ENCODE measurements at regions not wholly inside any gene's neighbourhood (a gene's known extent, or its start where the extent isn't known, plus 50 kb on each side); places are given as distances from the start of the nearest gene placed in this dataset.

DNA sequence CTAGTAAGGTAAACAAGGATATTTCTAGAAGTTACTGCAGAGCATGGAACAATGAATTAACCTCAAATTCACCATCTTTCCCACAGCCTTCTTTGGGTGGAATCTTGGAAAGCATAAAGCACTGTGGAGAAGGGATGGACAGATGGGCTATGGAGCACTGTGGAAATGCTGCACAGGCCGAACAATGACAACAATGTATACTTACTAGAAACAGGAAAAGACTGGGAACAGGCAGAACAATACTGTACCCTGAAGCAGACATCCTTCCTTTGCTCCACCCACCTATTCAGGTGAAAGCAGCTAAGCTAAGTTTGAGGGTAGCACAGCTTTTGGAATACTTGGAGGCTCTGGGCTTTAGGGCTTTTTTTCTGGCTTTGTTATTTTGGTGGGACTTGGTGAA lies 250.6 kb upstream of the KLF8 start:
- Mint-ChIP-seq H3K36me3 (peaks cover 11% of the 10 kb centered on the region), H3K9me3 (peaks cover 0 to 35% (median 6%) of the 10 kb centered on the region in 3 donors), H3K4me3 (no peak overlapping the region), H3K27ac (no peak overlapping the region), H3K4me1 (no peaks in the 10 kb centered on the region), H3K27me3 (peaks cover 0 to 8% of the 10 kb centered on the region in 2 donors)
- POLR2A ChIA-PET, result no interaction called here
- H3K4me3 ChIP-seq (ENCODE audit: control insufficient read depth in 1 of 2, extremely low read depth in 1 of 2, low read length in 1 of 2), result no peak overlapping the region
- H3K27me3 ChIP-seq (replicated peaks in 1 of 2; ENCODE audit: control insufficient read depth in 2 of 2, extremely low read depth in 1 of 2, insufficient read depth in 2 of 2, low read length in 1 of 2), result no peaks in the 10 kb centered on the region
- CTCF ChIA-PET, result no interaction called here
- WGBS (ENCODE audit: insufficient coverage), result no CpG with 5 or more reads among the region's 1 CpG
- ATAC-seq (replicated peaks in 1 of 4) (no peak), DNase-seq (no peak)
- H3K27ac ChIP-seq (ENCODE audit: low read length), result no peak overlapping the region
- no peaks in the 10 kb centered on the region for H3K9me3 ChIP-seq
- H3K4me1 ChIP-seq (ENCODE audit: control insufficient read depth in 1 of 2, extremely low read depth in 1 of 2, insufficient read depth in 2 of 2, low read length in 2 of 2), result no peaks in the 10 kb centered on the region
- no peaks in the 10 kb centered on the region for H3K36me3 ChIP-seq (ENCODE audit: control insufficient read depth in 2 of 2, extremely low read depth in 1 of 2, insufficient read depth in 1 of 2, low read length in 1 of 2)

DNA sequence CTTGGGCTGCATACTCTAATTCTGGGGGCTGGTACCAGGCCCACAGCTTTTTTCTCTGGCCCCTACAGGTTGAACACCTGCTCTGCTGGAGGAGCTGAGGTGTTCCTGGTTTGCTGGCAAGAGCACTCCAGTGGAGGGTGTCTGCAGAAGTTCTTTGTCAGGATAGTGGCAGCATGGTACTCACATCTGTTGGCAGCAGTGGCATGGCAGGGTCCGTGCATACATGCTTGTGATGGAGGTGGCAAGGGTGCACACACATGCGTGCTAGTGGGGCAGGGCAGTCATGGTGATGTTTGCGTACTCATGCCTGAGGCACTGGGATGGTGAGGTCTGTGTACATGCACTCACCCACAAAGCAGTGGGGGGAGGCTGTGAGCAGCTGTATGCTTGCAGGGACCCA lies 235.5 kb upstream of the KLF8 start:
- no CpG with 5 or more reads among the region's 3 CpGs for WGBS (ENCODE audit: insufficient coverage)
- ATAC-seq (replicated peaks in 1 of 4) (no peak), DNase-seq (no peak)
- H3K36me3 ChIP-seq (ENCODE audit: control insufficient read depth in 2 of 2, extremely low read depth in 1 of 2, insufficient read depth in 1 of 2, low read length in 1 of 2), result no peaks in the 10 kb centered on the region
- Mint-ChIP-seq H3K4me3 (no peak overlapping the region), H3K9me3 (peaks cover 2 to 20% (median 3%) of the 10 kb centered on the region in 3 donors), H3K4me1 (peaks cover 0 to 3% (median 0%) of the 10 kb centered on the region in 3 donors), H3K27me3 (peaks cover 0 to 8% of the 10 kb centered on the region in 2 donors), H3K36me3 (peaks cover 20% of the 10 kb centered on the region), H3K27ac (no peak overlapping the region)
- no peaks in the 10 kb centered on the region for H3K9me3 ChIP-seq
- CTCF ChIA-PET, result no interaction called here
- H3K27ac ChIP-seq (ENCODE audit: low read length), result no peak overlapping the region
- no peaks in the 10 kb centered on the region for H3K27me3 ChIP-seq (replicated peaks in 1 of 2; ENCODE audit: control insufficient read depth in 2 of 2, extremely low read depth in 1 of 2, insufficient read depth in 2 of 2, low read length in 1 of 2)
- H3K4me3 ChIP-seq (ENCODE audit: control insufficient read depth in 1 of 2, extremely low read depth in 1 of 2, low read length in 1 of 2), result no peak overlapping the region
- H3K4me1 ChIP-seq (ENCODE audit: control insufficient read depth in 1 of 2, extremely low read depth in 1 of 2, insufficient read depth in 2 of 2, low read length in 2 of 2), result no peaks in the 10 kb centered on the region
- POLR2A ChIA-PET, result no interaction called here

DNA sequence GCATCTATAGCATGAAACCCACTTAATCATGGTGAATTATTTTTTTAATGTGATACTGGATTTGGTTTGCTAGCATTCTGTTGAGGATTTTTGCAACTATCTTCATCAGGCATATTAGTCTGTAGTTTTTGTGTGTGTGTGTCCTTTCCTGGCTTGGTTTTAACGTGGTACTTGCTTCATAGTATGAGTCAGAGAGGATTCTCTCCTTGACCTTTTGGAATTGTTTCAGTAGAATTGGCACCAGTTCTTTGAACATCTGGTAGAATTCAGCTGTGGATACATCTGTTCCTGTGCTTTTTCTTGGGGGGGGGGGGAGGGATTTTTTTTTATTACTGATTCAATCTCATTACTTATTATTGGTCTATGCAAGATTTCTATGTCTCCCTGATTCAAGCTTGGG lies 232.0 kb upstream of the KLF8 start:
- no peaks in the 10 kb centered on the region for H3K36me3 ChIP-seq (ENCODE audit: control insufficient read depth in 2 of 2, extremely low read depth in 1 of 2, insufficient read depth in 1 of 2, low read length in 1 of 2)
- ChIA-PET POLR2A (no interaction called here), CTCF (no interaction called here)
- H3K4me3 ChIP-seq (ENCODE audit: control insufficient read depth in 1 of 2, extremely low read depth in 1 of 2, low read length in 1 of 2), result no peak overlapping the region
- H3K4me1 ChIP-seq (ENCODE audit: control insufficient read depth in 1 of 2, extremely low read depth in 1 of 2, insufficient read depth in 2 of 2, low read length in 2 of 2), result no peaks in the 10 kb centered on the region
- no peak overlapping the region for H3K4me3 Mint-ChIP-seq
- peaks cover 0 to 6% of the 10 kb centered on the region in 2 donors for H3K27me3 Mint-ChIP-seq
- ATAC-seq (replicated peaks in 1 of 4), result no peak
- WGBS (ENCODE audit: insufficient coverage), result no CpG with 5 or more reads among the region's 1 CpG
- H3K9me3 Mint-ChIP-seq, result peaks cover 1 to 8% (median 2%) of the 10 kb centered on the region in 3 donors
- H3K4me1 Mint-ChIP-seq, result peaks cover 0 to 1% (median 0%) of the 10 kb centered on the region in 3 donors
- DNase-seq, result no peak
- no peaks in the 10 kb centered on the region for H3K9me3 ChIP-seq
- no peak overlapping the region for H3K27ac Mint-ChIP-seq
- H3K27ac ChIP-seq (ENCODE audit: low read length), result no peak overlapping the region
- H3K36me3 Mint-ChIP-seq, result peaks cover 14% of the 10 kb centered on the region
- no peaks in the 10 kb centered on the region for H3K27me3 ChIP-seq (replicated peaks in 1 of 2; ENCODE audit: control insufficient read depth in 2 of 2, extremely low read depth in 1 of 2, insufficient read depth in 2 of 2, low read length in 1 of 2)

- H3K27me3 Mint-ChIP-seq, result peaks cover 0 to 7% of the 10 kb centered on the region in 2 donors
- CTCF ChIA-PET, result no interaction called here
- H3K4me3 Mint-ChIP-seq, result no peak overlapping the region
- peaks cover 0 to 6% (median 2%) of the 10 kb centered on the region in 3 donors for H3K9me3 Mint-ChIP-seq
- no peaks in the 10 kb centered on the region for H3K9me3 ChIP-seq
- no peak overlapping the region for H3K4me3 ChIP-seq (ENCODE audit: control insufficient read depth in 1 of 2, extremely low read depth in 1 of 2, low read length in 1 of 2)
- H3K4me1 Mint-ChIP-seq, result no peaks in the 10 kb centered on the region
- H3K36me3 ChIP-seq (ENCODE audit: control insufficient read depth in 2 of 2, extremely low read depth in 1 of 2, insufficient read depth in 1 of 2, low read length in 1 of 2), result no peaks in the 10 kb centered on the region
- DNase-seq (no peak), ATAC-seq (replicated peaks in 1 of 4) (no peak)
- H3K27me3 ChIP-seq (replicated peaks in 1 of 2; ENCODE audit: control insufficient read depth in 2 of 2, extremely low read depth in 1 of 2, insufficient read depth in 2 of 2, low read length in 1 of 2), result no peaks in the 10 kb centered on the region
- no peaks in the 10 kb centered on the region for H3K4me1 ChIP-seq (ENCODE audit: control insufficient read depth in 1 of 2, extremely low read depth in 1 of 2, insufficient read depth in 2 of 2, low read length in 2 of 2)
- peaks cover 12% of the 10 kb centered on the region for H3K36me3 Mint-ChIP-seq
- POLR2A ChIA-PET, result no interaction called here
- no peak overlapping the region for H3K27ac Mint-ChIP-seq
- H3K27ac ChIP-seq (ENCODE audit: low read length), result no peak overlapping the region
Measured at GRCh38 chrX:56000729-56001128, 231.4 kb upstream of the KLF8 start.

GRCh38 chrX:56025872-56026571 lies 206.1 kb upstream of the KLF8 start:
- no peaks in the 10 kb centered on the region for H3K9me3 Mint-ChIP-seq
- DNase-seq, result no peak
- CTCF ChIA-PET, result no interaction called here
- no peak overlapping the region for H3K27ac Mint-ChIP-seq
- H3K36me3 Mint-ChIP-seq, result no peaks in the 10 kb centered on the region
- H3K4me1 Mint-ChIP-seq, result no peaks in the 10 kb centered on the region
- peaks cover 0 to 5% of the 10 kb centered on the region in 2 donors for H3K27me3 Mint-ChIP-seq
- no peak for ATAC-seq (replicated peaks in 1 of 4)
- H3K4me3 Mint-ChIP-seq, result no peak overlapping the region
- Histone ChIP-seq H3K36me3 (ENCODE audit: control insufficient read depth in 2 of 2, extremely low read depth in 1 of 2, insufficient read depth in 1 of 2, low read length in 1 of 2) (no peaks in the 10 kb centered on the region), H3K4me1 (ENCODE audit: control insufficient read depth in 1 of 2, extremely low read depth in 1 of 2, insufficient read depth in 2 of 2, low read length in 2 of 2) (no peaks in the 10 kb centered on the region), H3K4me3 (ENCODE audit: control insufficient read depth in 1 of 2, extremely low read depth in 1 of 2, low read length in 1 of 2) (no peak overlapping the region), H3K27me3 (replicated peaks in 1 of 2; ENCODE audit: control insufficient read depth in 2 of 2, extremely low read depth in 1 of 2, insufficient read depth in 2 of 2, low read length in 1 of 2) (no peaks in the 10 kb centered on the region), H3K9me3 (no peaks in the 10 kb centered on the region), H3K27ac (ENCODE audit: low read length) (no peak overlapping the region)
- POLR2A ChIA-PET, result no interaction called here
- WGBS (ENCODE audit: insufficient coverage), result 100% methylated on average over 4 of the region's 11 CpGs

GRCh38 chrX:56026815-56027214 lies 205.3 kb upstream of the KLF8 start:
- Histone ChIP-seq H3K9me3 (no peaks in the 10 kb centered on the region), H3K27me3 (replicated peaks in 1 of 2; ENCODE audit: control insufficient read depth in 2 of 2, extremely low read depth in 1 of 2, insufficient read depth in 2 of 2, low read length in 1 of 2) (no peaks in the 10 kb centered on the region), H3K36me3 (ENCODE audit: control insufficient read depth in 2 of 2, extremely low read depth in 1 of 2, insufficient read depth in 1 of 2, low read length in 1 of 2) (no peaks in the 10 kb centered on the region), H3K4me3 (ENCODE audit: control insufficient read depth in 1 of 2, extremely low read depth in 1 of 2, low read length in 1 of 2) (no peak overlapping the region), H3K4me1 (ENCODE audit: control insufficient read depth in 1 of 2, extremely low read depth in 1 of 2, insufficient read depth in 2 of 2, low read length in 2 of 2) (no peaks in the 10 kb centered on the region), H3K27ac (ENCODE audit: low read length) (no peak overlapping the region)
- Mint-ChIP-seq H3K27ac (no peak overlapping the region), H3K36me3 (no peaks in the 10 kb centered on the region), H3K27me3 (peaks cover 0 to 5% of the 10 kb centered on the region in 2 donors), H3K4me3 (no peak overlapping the region), H3K4me1 (no peaks in the 10 kb centered on the region), H3K9me3 (no peaks in the 10 kb centered on the region)
- CTCF ChIA-PET, result no interaction called here
- ATAC-seq (replicated peaks in 1 of 4) (no peak), DNase-seq (no peak)
- POLR2A ChIA-PET, result no interaction called here
- no CpG with 5 or more reads among the region's 4 CpGs for WGBS (ENCODE audit: insufficient coverage)

DNA sequence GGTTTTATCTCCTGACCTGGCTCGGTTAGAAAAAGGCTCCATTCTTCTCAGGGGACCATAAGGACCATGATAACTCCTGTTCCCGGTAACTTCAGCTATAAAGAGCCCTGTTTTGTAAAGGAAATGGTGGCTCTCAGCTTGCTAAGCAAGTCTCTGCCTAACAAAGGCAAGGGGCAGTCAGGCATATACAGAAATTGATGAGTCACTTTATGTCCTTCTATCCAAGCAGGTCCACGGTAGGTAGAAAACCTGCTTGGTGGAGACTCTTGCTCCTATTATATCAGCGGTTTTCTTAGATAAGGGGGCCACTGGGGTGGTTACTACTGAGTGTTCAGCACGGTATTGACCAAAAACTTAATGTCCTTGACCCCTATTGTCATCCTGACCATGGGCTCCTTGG lies 203.0 kb upstream of the KLF8 start:
- Histone ChIP-seq H3K27me3 (replicated peaks in 1 of 2; ENCODE audit: control insufficient read depth in 2 of 2, extremely low read depth in 1 of 2, insufficient read depth in 2 of 2, low read length in 1 of 2) (no peaks in the 10 kb centered on the region), H3K9me3 (no peaks in the 10 kb centered on the region), H3K4me1 (ENCODE audit: control insufficient read depth in 1 of 2, extremely low read depth in 1 of 2, insufficient read depth in 2 of 2, low read length in 2 of 2) (no peaks in the 10 kb centered on the region), H3K4me3 (ENCODE audit: control insufficient read depth in 1 of 2, extremely low read depth in 1 of 2, low read length in 1 of 2) (no peak overlapping the region), H3K27ac (ENCODE audit: low read length) (no peak overlapping the region), H3K36me3 (ENCODE audit: control insufficient read depth in 2 of 2, extremely low read depth in 1 of 2, insufficient read depth in 1 of 2, low read length in 1 of 2) (no peaks in the 10 kb centered on the region)
- Mint-ChIP-seq H3K4me1 (no peaks in the 10 kb centered on the region), H3K9me3 (no peaks in the 10 kb centered on the region), H3K27ac (no peak overlapping the region), H3K27me3 (peaks cover 0 to 5% of the 10 kb centered on the region in 2 donors), H3K4me3 (no peak overlapping the region), H3K36me3 (no peaks in the 10 kb centered on the region)
- no CpG with 5 or more reads among the region's 5 CpGs for WGBS (ENCODE audit: insufficient coverage)
- ATAC-seq (replicated peaks in 1 of 4) (no peak), DNase-seq (no peak)
- ChIA-PET POLR2A (no interaction called here), CTCF (no interaction called here)

All from T-cell (primary cell).